GM19239 (cell line): ENCODE measurements at regions not wholly inside any gene's neighbourhood (a gene's known extent, or its start where the extent isn't known, plus 50 kb on each side); places are given as distances from the start of the nearest gene placed in this dataset.

Experiments
- DNase-seq: peaks from one replicate; pipeline ENCODE4 v3.0.0; 2011; ENCODE audit warnings: low spot score; ENCODE audit not compliant: insufficient read length
- FAIRE-seq: peaks from 2 replicates; lab custom pipeline; 2011; peaks lifted over from hg19 to GRCh38; lab: Jason Lieb, UNC

- FAIRE-seq: no peak
- no peak for DNase-seq
Observed at GRCh38 chr7:80348223-80348622, 163.6 kb downstream of the GNAT3 start.

- DNase-seq (no peak), FAIRE-seq (no peak)
Observed at GRCh38 chr7:80347173-80347572, 164.7 kb downstream of the GNAT3 start.

GRCh38 chr7:80346704-80347103, 165.2 kb downstream of the GNAT3 start:
- FAIRE-seq (no peak), DNase-seq (no peak)

GRCh38 chr7:80335511-80336231, 176.2 kb downstream of the GNAT3 start:
- no peak for DNase-seq
- FAIRE-seq: no peak

- no peak for FAIRE-seq
- no peak for DNase-seq
Observed at GRCh38 chr7:80334908-80335307, 177.0 kb downstream of the GNAT3 start.

GRCh38 chr7:80334196-80334595, 177.7 kb downstream of the GNAT3 start:
- FAIRE-seq: no peak
- no peak for DNase-seq

GRCh38 chr7:80333040-80333439, 178.8 kb downstream of the GNAT3 start:
- DNase-seq (no peak), FAIRE-seq (no peak)

GRCh38 chr7:80330434-80330833, 181.4 kb downstream of the GNAT3 start:
- no peak for DNase-seq
- no peak for FAIRE-seq

- DNase-seq: no peak
- no peak for FAIRE-seq
Observed at GRCh38 chr7:80324032-80324431, 187.8 kb downstream of the GNAT3 start.

- no peak for DNase-seq
- no peak for FAIRE-seq
Observed at GRCh38 chr7:80319461-80319860, 184.8 kb downstream of the GNAI1 start.

GRCh38 chr7:80318081-80318480, 183.4 kb downstream of the GNAI1 start:
- FAIRE-seq (no peak), DNase-seq (no peak)

- DNase-seq: no peak
- no peak for FAIRE-seq
Observed at GRCh38 chr7:80316811-80317210, 182.2 kb downstream of the GNAI1 start.

GRCh38 chr7:80313716-80314115, 179.1 kb downstream of the GNAI1 start:
- FAIRE-seq (no peak), DNase-seq (no peak)

GRCh38 chr7:80313067-80313626, 178.5 kb downstream of the GNAI1 start:
- no peak for DNase-seq
- FAIRE-seq: no peak

GRCh38 chr7:80312139-80312661, 177.6 kb downstream of the GNAI1 start:
- DNase-seq: no peak
- FAIRE-seq: no peak

GRCh38 chr7:80311313-80311712, 176.7 kb downstream of the GNAI1 start:
- FAIRE-seq: no peak
- DNase-seq: no peak

- no peak for FAIRE-seq
- DNase-seq: no peak
Observed at GRCh38 chr7:80309971-80310549, 175.4 kb downstream of the GNAI1 start.

GRCh38 chr7:80309377-80309776, 174.7 kb downstream of the GNAI1 start:
- DNase-seq (no peak), FAIRE-seq (no peak)

GRCh38 chr7:80307227-80307856, 172.7 kb downstream of the GNAI1 start:
- FAIRE-seq (no peak), DNase-seq (no peak)

- no peak for DNase-seq
- FAIRE-seq: no peak
Observed at GRCh38 chr7:80303315-80303714, 168.7 kb downstream of the GNAI1 start.

GRCh38 chr7:80302636-80303035, 168.0 kb downstream of the GNAI1 start:
- FAIRE-seq (no peak), DNase-seq (no peak)
